Colon (tissue), 2 donors: ENCODE measurements at regions not wholly inside any gene's neighbourhood (a gene's known extent, or its start where the extent isn't known, plus 50 kb on each side); places are given as distances from the start of the nearest gene placed in this dataset.

Experiments used
- FAIRE-seq: peaks from 2 replicates; lab custom pipeline; 2012; peaks lifted over from hg19 to GRCh38; lab: Jason Lieb, UNC
- donor health status: control.
- donor health status: control.

GRCh38 chr18:55119434-55119833 is 160.2 kb upstream of the CCDC68 start:
- FAIRE-seq = no peak

- FAIRE-seq = no peak
Measured at GRCh38 chr18:55119016-55119415, 159.8 kb upstream of the CCDC68 start.

- no peak for FAIRE-seq
Measured at GRCh38 chr18:55116863-55117262, 157.6 kb upstream of the CCDC68 start.

- FAIRE-seq = no peak
Measured at GRCh38 chr18:55115606-55116005, 156.3 kb upstream of the CCDC68 start.

- no peak for FAIRE-seq
Measured at GRCh38 chr18:55114876-55115275, 155.6 kb upstream of the CCDC68 start.

GRCh38 chr18:55113800-55114199 is 154.5 kb upstream of the CCDC68 start:
- FAIRE-seq = no peak

- FAIRE-seq = no peak
Measured at GRCh38 chr18:55111271-55111670, 152.0 kb upstream of the CCDC68 start.

- FAIRE-seq = no peak
Measured at GRCh38 chr18:55110436-55110835, 151.2 kb upstream of the CCDC68 start.

- FAIRE-seq = no peak
Measured at GRCh38 chr18:55109818-55110414, 150.7 kb upstream of the CCDC68 start.

GRCh38 chr18:55106906-55107305 is 147.6 kb upstream of the CCDC68 start:
- no peak for FAIRE-seq

- no peak for FAIRE-seq
Measured at GRCh38 chr18:55106466-55106865, 147.2 kb upstream of the CCDC68 start.

- no peak for FAIRE-seq
Measured at GRCh38 chr18:55105873-55106272, 146.6 kb upstream of the CCDC68 start.

- no peak for FAIRE-seq
Measured at GRCh38 chr18:55102958-55103456, 143.7 kb upstream of the CCDC68 start.

GRCh38 chr18:55102501-55102900 is 143.2 kb upstream of the CCDC68 start:
- FAIRE-seq = no peak

- no peak for FAIRE-seq
Measured at GRCh38 chr18:55101458-55101824, 142.2 kb upstream of the CCDC68 start.

- FAIRE-seq = no peak
Measured at GRCh38 chr18:55100817-55101457, 141.7 kb upstream of the CCDC68 start.

GRCh38 chr18:55097456-55098170 is 138.4 kb upstream of the CCDC68 start:
- FAIRE-seq = no peak

- no peak for FAIRE-seq
Measured at GRCh38 chr18:55096263-55096951, 137.1 kb upstream of the CCDC68 start.

GRCh38 chr18:55095584-55095983 is 136.3 kb upstream of the CCDC68 start:
- FAIRE-seq = no peak

GRCh38 chr18:55093808-55094207 is 134.5 kb upstream of the CCDC68 start:
- FAIRE-seq = no peak

- FAIRE-seq = no peak
Measured at GRCh38 chr18:55093295-55093694, 134.0 kb upstream of the CCDC68 start.

- no peak for FAIRE-seq
Measured at GRCh38 chr18:55092166-55092565, 132.9 kb upstream of the CCDC68 start.
